GM23338 (cell line): ENCODE measurements at regions not wholly inside any gene's neighbourhood (a gene's known extent, or its start where the extent isn't known, plus 50 kb on each side); places are given as distances from the start of the nearest gene placed in this dataset.

ENCODE experiments used
- EZH2 ChIP-seq: fragments of 200-600 bp; sonication (generic); IDR thresholded peaks from one replicate; pipeline ENCODE4 v1.8.0; 2017; ENCODE audit warnings: antibody characterized with exemption, mild to moderate bottlenecking, low read depth; ENCODE audit not compliant: unreplicated experiment
- EZH2phosphoT487 ChIP-seq: fragments of 200-600 bp; sonication (generic); IDR thresholded peaks from one replicate; pipeline ENCODE4 v1.8.1; 2018; ENCODE audit warnings: antibody characterized with exemption; ENCODE audit not compliant: unreplicated experiment
- JUNB ChIP-seq: IDR thresholded peaks from one replicate; pipeline ENCODE4 v1.6.1; 2016; ENCODE audit warnings: antibody characterized with exemption; ENCODE audit not compliant: unreplicated experiment
- POLR2AphosphoS5 ChIP-seq: IDR thresholded peaks from 2 replicates; pipeline ENCODE4 v1.6.1; 2016; ENCODE audit warnings: antibody characterized with exemption, low read depth
- STAT1 ChIP-seq: IDR thresholded peaks from one replicate; pipeline ENCODE4 v1.6.1; 2016; ENCODE audit warnings: antibody characterized with exemption; ENCODE audit not compliant: unreplicated experiment
- ZNF331 ChIP-seq: fragments of 250-450 bp; sonication (Bioruptor Pico); IDR thresholded peaks from 2 replicates; pipeline ENCODE4 v1.5.0; 2020; ENCODE audit warnings: low read depth, mild to moderate bottlenecking, moderate library complexity
- TF ChIP-seq, protein P1 (sequence below), 2 experiments: fragments of 200-600 bp in 1 of 2; sonication (generic) in 1 of 2; conservative IDR thresholded peaks; 2 replicates each; pipeline versions ENCODE4 v1.5.1 to v1.6.1; 2016 to 2017; ENCODE audit warnings: antibody characterized with exemption in 2 of 2, low read depth in 2 of 2, mild to moderate bottlenecking in 2 of 2, moderate library complexity in 1 of 2

DNA sequence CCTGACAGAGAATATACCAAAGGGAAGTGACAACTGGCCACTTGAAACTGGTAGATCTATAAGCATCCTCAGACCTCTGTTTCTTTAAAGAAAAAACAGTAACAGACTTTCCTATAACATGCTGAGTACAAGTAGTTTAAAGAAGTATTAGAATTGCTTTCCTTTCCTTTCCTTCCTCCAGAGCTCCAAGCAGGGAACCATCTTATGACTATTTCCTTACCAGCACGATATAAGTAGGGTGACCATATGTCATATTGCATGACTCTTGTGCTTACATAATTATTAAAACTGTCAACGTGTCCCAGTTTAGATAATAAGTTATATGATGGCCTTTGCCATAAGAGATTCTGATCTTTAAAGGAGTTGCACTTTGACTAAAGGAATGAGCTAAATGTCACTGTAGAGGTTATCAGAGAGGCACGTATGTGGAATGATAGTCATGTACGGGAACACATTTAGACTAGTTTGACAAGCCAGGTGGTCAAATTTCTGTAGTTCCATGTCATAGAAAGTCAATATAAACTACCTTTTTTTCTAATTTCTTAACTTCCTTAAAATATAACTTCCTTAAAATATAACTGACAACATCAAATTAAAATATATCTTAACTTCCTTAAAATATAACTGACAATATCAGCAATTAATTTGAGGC, 212.7 kb upstream of the CD180 start:
- TF ChIP-seq, protein P1, sequence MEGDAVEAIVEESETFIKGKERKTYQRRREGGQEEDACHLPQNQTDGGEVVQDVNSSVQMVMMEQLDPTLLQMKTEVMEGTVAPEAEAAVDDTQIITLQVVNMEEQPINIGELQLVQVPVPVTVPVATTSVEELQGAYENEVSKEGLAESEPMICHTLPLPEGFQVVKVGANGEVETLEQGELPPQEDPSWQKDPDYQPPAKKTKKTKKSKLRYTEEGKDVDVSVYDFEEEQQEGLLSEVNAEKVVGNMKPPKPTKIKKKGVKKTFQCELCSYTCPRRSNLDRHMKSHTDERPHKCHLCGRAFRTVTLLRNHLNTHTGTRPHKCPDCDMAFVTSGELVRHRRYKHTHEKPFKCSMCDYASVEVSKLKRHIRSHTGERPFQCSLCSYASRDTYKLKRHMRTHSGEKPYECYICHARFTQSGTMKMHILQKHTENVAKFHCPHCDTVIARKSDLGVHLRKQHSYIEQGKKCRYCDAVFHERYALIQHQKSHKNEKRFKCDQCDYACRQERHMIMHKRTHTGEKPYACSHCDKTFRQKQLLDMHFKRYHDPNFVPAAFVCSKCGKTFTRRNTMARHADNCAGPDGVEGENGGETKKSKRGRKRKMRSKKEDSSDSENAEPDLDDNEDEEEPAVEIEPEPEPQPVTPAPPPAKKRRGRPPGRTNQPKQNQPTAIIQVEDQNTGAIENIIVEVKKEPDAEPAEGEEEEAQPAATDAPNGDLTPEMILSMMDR (conservative IDR thresholded peaks at IDR 0.05; ENCODE audit: low read depth in 2 of 2): no peak
- TF ChIP-seq EZH2 (no peak), EZH2phosphoT487 (no peak), POLR2AphosphoS5 (no peak), JUNB (no peak), ZNF331 (CRISPR knock-in tag) (no peak), STAT1 (no peak)
